Stimulated activated naive CD8-positive, alpha-beta T cell treated with anti-CD3 and anti-CD28 coated beads, Interleukin-15, Interleukin-2, amounts not matched to agents 100 U/mL and 50 U/mL, for 24 hours (primary cell): ENCODE measurements at regions not wholly inside any gene's neighbourhood (a gene's known extent, or its start where the extent isn't known, plus 50 kb on each side); places are given as distances from the start of the nearest gene placed in this dataset.
A peak's percentile ranks its signal among the peaks of the same experiment; 100 is the strongest.

Experiments used
- ATAC-seq: fragments of 150-1000 bp; cut with Tn5 transposase; one replicate; pipeline ENCODE4 v1.10.0; 2021
- DNase-seq: peaks from one replicate; pipeline ENCODE4 v3.0.0; 2021

DNA sequence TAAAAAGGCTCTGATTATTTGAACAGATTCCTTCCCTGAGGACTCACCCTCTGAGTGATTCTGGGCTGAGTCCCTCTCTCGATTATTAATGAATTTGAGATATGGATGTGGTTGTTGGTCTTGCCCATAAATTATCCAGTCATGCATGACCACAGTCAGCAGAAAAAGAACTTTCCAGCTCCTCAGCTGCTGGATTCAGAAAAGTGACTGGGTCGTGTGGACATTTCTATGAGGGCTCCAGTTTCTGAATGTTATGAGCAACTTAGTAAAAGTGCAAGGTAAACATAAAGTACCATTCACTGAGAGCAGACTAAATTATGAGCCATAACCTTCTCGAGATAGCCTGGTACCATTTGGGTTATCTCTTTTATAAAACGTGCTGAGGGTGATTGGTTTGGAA lies 100.1 kb upstream of the CLDN10 start:
- no peak for DNase-seq
- no peak for ATAC-seq

DNA sequence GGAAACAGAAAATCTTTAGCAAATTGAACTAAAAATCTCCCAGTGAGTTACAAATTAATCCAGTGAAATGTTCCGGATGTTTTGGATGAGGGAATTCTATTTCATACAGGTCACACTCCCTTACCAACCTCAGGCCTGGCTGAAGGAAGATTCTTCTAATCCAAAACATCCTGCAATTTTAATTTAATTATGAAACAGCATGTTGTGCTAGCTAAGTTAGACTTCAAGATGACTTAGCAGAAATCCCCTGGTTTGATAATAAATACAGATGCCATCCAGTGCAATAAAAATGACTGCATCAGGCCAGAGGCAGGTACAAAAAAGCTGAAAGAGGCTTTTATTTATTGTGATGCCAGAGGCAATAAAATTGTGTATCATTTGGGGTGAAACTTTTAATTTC lies 96.7 kb upstream of the CLDN10 start:
- ATAC-seq (no peak), DNase-seq (no peak)

DNA sequence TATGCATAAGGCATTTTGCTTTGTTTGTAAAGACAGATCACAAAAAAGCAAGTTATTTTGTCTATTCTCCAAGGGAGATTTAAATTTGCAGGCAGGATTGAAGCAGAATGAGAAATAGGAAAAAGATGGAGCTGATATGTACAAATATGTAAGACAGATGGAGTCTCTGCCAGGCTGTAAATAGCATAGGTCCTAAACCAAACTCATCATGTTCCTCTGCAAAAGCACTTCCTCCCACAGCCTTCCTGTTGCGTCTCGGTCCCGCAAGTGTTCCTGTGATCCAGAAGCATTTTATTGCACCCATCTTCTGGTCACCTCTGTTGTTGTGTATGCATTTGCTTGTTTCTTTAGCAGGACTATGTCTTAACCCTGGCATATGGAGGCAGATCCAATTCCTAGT lies 95.7 kb upstream of the CLDN10 start:
- DNase-seq (no peak), ATAC-seq (no peak)

DNA sequence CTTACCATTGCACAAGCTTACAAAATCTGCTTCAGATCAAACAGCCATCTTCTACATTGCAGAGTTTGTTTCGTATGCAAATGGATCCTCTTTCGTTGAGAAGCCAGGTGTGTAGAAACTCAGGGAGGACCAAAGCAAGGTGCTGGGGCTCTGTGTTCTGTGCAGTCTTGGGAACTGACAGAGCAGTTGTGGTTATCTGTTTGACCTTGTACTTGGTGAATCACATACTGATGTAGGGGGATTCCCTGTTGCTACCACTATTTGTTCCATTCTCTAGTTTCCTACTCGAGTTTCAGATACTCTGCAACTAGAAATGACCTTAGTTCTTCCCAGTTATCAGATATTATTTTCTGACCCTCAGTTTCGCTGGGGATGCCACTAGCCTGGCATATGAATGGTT lies 95.2 kb upstream of the CLDN10 start:
- ATAC-seq = peak; percentile 96
- no peak for DNase-seq

DNA sequence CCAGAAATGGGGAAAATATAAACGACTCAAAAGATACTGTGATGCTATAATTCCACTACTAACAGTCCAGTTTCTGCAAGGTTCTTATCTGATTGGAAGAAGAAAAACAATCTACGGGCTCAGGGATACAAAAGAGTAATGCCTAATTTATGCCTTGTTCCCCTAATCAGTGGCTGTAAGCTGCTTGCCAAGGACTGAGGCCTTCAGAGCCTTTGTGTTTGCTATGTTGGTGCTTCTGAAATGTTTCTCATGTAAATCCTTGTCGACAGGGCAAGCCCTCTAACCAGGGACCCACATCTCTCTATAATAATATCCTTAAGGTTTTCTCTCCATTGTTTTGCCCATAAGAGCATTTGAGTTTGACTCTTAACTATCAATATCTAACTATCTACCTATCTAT lies 89.7 kb upstream of the CLDN10 start:
- ATAC-seq (no peak), DNase-seq (no peak)

DNA sequence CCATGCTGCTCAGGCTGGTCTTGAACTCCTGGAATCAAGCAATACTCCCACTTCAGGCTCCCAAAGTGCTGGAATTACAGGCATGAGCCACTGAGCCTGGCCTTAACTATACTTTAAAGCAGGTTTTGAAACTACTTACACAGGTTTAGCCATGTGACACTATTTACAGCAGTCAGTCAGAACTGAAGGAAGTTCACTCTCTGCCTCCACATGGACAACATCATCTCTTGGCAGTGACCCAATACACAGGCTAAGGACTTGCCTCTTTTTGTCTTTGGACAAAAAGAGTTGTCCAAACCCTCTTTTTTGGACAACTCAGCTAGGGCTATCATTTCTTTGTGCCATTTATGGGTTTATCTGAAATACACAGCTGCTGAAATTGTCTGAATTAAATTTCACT lies 89.0 kb upstream of the CLDN10 start:
- DNase-seq (no peak), ATAC-seq (no peak)

DNA sequence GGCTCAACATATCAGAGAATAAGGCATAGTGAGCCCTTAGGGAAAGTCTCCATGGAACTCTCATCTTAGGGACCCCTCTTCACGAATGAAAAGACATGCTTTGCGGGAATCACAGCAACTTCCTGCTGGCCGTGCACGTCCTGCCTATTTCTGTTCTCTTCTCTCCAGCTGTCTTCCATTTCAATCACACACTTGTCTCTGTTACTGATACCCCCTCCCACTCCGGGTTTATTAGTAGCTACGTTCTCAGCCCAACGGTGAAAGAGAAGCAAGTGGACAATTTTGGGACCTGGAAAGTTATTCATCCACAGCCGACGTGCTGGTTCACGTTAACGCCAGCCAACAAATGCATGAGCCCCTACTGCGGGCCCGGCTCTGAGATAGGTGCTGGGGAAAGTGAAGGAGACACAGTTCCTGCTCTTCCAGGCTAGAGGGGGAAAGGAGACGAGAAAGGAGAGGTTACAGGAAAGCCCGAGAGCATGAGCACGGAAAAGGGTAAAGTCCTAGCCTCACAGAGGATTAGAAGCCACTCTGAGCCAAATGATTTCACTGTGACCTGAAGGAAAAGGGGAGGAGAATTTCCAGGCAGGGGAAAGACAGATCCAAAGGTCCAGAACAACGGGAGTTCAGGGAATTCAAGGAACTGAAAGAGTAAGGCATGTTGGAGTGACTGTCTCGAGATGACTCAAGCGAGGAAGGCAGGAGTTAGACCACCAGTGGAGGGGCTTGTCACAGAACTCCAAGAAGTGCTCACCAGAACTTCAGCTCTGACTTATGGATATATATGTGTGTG lies 81.8 kb upstream of the CLDN10 start:
- DNase-seq (no peak), ATAC-seq (no peak)

DNA sequence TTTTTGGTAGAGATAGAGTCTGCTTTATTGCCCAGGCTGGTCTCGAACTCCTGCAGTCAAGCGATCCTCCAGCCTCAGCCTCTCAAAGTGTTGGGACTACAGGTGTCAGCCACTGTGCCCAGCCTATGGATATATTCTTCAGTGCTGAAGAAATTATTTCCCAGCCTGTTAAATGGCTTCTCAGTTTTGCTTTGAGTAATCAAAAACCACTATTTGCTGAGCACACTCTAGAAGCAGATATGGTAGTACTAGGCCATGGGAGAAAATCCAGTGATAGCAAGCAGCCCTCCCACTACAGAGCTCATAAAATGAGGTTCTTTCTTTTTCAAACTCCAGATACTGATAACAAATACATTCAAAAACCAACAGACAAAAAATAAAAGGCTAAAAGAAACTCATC lies 80.6 kb upstream of the CLDN10 start:
- ATAC-seq (no peak), DNase-seq (no peak)

DNA sequence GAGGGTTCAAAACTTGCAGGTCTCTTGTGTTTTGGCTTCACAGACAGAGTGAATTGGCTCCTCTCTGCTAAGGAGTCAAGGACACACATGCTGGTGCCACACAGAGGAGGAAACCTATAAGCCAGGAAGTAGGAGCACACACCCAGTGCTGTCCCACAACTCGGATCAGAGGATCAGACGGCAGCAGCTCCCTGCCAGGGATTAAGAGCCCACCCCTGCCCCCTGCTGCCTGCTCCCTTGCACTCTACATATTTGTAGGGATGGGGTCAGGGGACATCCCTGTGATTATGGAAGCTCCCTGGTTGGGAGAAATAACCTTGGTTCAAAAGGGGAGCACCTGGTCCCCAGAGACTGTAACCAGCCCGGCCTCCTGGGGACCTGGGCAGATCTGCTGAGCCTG lies 77.5 kb upstream of the CLDN10 start:
- ATAC-seq = no peak
- no peak for DNase-seq

DNA sequence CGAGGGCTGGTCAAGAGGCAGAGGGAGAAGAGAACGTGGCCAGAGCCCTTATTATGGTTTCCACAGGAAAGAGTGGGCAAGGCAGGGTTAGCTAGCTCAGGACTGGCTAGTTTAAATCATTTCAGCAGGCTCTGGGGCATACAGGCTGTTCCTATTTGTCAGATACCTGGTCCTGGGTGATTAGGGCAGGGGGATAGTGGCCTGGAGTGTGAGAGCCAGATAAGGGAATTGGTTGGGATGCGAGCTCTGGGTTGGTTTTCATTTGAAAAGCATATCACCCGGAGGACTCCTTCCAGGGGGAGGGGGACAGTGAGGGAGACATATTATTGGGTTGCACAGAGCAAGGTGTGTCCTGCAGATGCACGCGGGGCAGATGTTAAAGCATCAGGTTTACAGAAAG lies 75.3 kb upstream of the CLDN10 start:
- no peak for ATAC-seq
- DNase-seq = no peak

DNA sequence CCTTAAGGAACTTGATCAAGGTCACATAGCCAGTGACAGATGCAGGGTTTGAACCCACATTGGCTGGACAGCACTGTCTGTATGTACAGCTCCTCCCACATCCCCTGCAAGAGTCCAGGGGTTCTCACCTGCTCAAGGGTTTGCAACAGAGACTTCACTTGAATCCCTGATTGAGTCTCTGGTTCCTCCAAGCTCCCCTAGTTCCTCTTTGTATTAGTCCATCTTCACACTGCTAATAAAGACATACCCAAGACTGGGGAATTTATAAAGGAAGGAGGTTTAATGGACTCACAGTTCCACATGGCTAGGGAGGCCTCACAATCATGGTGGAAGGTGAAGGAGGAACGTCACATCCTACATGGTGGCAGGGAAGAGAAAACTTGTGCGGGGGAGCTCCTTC lies 72.8 kb upstream of the CLDN10 start:
- no peak for ATAC-seq
- DNase-seq = no peak

DNA sequence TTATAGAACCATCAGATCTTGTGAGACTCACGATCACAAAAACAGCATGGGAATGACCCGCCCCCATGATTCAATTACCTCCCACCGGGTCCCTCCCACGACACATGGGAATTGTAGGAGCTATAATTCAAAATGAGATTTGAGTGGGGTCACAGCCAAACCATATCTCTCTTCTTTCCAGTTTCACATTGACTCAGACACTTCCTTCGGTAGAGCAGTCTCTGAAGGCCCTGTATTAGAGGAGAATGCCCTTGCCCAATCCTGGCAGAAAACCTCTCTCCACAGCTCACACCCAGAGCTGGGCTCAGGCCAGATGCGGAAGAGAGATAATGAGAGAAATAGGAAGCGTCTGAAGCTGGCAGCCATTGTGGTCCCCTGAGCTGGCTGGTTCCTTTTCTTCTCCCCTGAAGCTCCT lies 72.4 kb upstream of the CLDN10 start:
- peak; percentile 53 for ATAC-seq
- DNase-seq = peak; percentile 26

DNA sequence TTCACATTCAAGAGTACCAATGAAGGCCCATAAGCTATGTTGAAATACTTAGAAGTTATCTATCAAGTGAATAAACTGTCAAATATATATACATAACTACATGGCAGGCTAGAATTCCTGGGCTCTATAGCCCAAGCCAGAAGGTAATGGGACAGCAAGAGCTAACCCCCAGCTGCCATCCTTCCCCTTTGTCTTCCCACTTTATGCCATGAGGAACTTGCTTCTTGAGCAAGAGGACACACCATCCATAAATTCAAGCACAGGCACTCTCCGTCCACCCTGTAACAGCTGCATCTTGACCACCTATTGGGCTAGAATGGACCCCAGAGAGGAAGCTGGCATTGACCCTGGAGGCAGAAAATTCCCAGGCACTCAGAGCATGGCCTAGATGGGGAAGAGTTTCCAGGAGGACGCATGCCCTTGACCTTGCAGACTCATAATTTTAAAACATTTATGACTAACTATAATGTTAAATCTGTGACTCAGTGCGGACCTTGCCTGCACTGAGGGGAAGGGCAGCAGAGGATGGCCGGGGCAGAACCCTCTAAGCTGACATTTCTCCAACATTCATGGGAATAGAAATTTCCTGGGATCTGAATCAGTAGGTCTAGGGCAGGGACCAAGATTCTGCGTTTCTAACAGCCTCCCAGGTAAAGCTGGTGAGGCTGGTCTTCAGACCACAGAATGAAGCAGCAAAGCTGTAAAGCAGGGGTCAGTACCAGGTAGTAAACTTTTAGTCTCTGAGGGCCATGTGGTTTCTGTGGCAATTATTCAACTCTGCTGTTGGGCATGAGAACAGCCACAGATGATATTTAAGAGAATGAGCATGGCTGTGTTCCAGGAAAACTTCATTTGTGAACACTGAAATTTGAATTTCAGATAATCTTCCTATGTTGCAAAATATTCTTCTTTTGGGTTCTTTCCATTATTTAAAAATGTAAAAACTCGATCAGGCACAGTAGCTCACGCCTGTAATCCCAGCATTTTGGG lies 71.4 kb upstream of the CLDN10 start:
- ATAC-seq (no peak), DNase-seq (no peak)

DNA sequence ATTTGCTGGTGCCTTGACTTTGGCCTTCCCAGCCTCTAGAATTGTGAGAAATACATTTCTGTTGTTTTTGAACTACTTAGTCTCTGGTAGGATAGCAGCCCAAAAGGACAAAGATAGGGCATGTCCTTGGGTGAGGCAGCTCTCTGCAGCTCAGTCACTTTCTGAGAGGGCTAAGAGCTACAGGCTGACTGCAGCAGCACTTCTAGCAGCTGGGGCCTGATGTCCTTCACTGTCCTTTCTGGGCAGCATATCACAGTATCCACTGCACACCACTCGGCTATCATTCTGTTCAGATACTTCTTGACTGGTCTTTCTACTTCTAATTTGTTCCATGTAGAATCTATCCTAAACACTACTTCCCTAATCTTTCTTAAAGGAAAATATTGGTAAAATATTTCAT lies 68.5 kb upstream of the CLDN10 start:
- no peak for ATAC-seq
- DNase-seq = no peak

DNA sequence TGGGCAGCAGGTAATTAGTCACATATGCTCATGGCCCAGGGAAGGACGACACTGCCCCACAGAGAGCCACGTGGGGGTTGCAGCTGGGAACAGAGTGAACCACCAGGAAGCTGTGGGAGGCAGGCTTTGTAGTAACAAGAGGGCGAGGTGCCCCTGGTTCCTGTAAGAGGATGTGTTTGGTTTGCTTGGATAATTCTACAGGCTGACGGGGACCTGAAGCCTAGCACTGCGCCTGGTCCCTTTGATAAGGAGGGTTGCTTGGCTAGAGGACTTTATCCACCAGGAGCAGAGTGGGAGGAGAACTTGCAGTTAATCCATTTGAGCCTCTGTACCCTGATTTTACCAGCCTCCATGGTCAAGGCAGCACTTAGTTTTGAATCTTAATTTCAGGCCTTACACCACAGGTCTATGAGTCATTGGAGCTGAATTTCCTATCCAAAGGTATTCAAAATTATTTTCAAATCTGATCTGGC lies 67.4 kb upstream of the CLDN10 start:
- ATAC-seq (no peak), DNase-seq (no peak)

DNA sequence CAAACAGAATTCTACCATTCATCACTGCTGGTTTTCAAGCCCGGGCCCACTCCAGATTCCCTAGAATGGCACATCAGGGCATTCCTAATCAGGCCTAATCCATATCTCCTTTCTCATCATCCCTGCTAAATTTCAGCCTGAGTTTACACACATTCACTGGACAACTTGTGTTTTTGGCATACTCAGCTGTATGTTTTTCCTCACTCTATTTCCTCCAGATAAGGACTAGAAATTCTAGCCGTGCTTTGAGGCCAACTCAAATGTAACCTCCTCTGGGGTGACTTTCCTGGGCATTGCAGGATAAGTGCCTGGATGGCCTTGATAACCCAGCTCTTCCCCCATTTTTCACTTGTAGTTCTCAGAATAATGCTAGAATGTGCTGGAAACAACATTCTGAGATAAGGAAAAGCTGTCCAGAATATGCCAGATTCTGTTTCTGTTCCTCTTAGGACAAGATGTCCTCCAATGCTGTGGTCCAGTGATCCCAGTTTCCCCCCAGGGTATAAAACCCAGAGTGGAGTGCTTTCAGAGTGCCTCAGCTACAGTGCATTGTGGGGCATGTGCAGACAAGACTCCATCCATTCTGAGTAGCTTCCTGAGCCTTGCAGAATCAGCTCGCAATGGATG lies 66.9 kb upstream of the CLDN10 start:
- DNase-seq = no peak
- ATAC-seq = no peak

DNA sequence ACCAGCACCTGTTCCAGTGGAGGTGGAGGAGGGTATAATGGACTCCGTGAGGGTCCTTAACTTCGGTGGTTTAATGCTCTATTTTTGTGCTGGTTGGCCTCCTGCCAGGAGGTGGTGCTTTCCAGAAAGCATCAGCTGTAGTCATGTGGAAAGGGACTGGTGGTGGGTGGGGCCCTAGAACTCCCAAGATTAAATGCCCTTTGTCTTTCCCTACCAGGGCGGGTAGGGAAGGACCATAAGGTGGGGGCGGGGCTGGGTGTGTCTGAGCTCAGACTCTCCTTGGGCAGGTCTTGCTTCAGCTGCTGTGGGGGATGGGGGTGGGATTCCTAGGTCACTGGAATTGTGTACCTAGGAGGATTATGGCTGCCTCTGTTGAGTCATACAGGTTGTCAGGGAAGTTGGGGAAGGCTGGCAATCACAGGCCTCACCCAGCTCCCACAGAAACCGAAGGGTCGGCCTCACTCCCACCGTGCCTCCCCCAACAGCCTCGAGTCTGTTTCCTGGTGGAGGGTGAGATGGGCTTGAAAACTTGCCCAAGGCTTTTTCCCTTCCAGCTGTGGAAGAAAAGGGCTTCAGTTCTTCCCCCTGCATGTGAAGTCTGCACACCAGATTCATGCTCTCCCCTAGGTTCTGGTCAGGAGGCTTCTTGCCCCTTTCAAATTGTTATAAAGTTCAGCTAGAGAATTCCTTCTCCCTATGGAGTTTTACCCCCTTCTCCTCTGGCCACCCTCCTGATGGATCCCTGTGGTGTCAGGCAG lies 60.3 kb upstream of the CLDN10 start:
- no peak for ATAC-seq
- DNase-seq = no peak

DNA sequence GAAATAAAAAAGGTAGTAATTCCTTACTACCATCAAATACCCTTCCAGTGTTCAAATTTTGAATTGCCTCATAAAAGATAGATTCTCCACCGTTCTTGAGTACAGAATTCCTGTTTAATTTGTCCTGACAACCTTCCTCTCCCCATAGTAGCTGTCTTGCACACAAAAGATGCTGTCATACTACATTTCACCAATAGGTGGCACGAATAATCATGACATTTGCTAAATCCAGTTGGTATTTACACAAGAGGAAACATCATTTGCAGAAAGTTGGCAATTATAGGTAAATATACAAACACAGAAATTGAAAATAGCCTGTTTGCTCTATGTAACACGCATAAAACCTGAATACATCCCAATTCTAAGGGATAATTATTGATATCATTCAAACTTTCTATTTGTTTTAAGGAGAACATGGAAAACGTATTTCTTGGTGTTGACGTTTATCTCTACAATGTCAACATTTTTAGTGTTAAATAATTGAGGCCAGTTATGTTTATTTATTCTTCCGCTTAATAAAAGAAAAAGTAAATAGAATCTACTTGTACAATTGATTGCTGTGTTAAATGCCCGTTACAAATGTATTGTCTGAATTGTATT lies 58.3 kb upstream of the CLDN10 start:
- no peak for ATAC-seq

DNA sequence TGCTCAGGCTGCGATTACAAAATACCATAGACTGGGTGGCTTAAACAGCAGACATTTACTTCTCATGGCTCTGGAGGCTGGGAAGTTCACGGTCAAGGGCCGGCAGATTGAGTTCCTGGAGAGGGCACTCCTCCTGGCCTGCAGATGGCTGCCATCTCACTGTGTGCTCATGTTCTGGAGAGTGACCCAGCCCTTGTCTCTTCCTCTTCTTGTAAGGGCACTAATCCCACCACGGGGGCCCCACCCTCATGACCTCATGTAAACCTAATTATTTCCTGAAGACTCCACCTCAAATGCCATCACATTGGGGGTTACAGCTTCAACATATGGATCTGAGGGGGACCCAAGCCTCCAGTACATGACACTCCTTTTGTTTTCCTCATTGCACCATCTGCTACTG lies 56.0 kb upstream of the CLDN10 start:
- ATAC-seq = no peak
- no peak for DNase-seq

More for the DNA sequence above, 58.3 kb upstream of the CLDN10 start:
- no peak for DNase-seq

DNA sequence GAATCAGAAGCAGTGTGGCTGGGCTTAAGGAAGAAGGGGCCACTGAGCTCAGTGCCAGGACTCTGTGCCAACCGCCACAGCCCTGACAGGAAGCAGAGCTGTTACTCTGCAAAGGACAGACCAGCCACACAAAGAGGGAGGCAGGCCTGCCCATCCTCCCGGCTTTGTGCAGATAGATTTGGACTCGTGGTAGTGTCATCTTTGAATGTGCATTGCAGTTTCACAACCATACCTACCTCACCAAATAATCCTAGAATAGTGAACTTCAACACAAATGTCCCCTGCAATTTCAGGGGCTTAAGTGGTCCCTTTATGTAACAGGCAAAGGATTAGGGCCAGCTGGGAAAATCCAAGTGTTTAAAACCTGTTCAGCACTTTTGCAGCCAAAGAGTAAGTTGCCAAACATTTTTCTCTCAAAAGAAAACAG lies 55.1 kb upstream of the CLDN10 start:
- no peak for DNase-seq
- no peak for ATAC-seq

DNA sequence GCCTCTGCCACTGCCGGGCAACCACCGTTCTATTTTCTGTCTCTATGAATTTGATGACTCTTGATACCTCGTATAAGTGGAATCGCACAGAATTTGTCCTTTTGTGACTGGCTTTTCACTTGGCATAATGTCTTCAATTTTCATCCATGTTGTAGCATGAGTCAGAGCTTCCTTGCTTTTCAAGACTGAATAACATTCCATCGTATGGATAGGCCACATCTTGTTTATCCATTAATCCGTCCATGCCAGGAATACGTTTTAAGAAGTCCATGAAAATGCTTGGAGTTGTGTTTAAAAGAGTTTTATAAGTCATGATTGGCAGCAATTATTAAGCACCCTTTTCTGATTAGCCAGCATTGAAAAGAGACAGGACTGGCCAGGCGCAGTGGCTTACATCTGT lies 53.6 kb upstream of the CLDN10 start:
- no peak for ATAC-seq
- no peak for DNase-seq
